Activated naive CD8-positive, alpha-beta T cell treated with anti-CD3 and anti-CD28 coated beads, Interleukin-2, amount 50 U/mL, for 24 hours (primary cell): ENCODE measurements at regions not wholly inside any gene's neighbourhood (a gene's known extent, or its start where the extent isn't known, plus 50 kb on each side); places are given as distances from the start of the nearest gene placed in this dataset.

Experiments
- ATAC-seq: fragments of 150-1000 bp; cut with Tn5 transposase; one replicate; pipeline ENCODE4 v1.10.0; 2021
- DNase-seq: peaks from one replicate; pipeline ENCODE4 v3.0.0; 2021
- H3K27ac Mint-ChIP-seq: one replicate; pipeline ENCODE4 v1.8.0; 2021; ENCODE audit warnings: mild to moderate bottlenecking, mixed read lengths
- H3K27me3 Mint-ChIP-seq: one replicate; pipeline ENCODE4 v1.8.0; 2021; ENCODE audit warnings: mixed read lengths
- H3K36me3 Mint-ChIP-seq: one replicate; pipeline ENCODE4 v1.8.0; 2021; ENCODE audit warnings: low read depth, mixed read lengths
- H3K4me1 Mint-ChIP-seq: one replicate; pipeline ENCODE4 v1.8.0; 2021; ENCODE audit warnings: mixed read lengths
- H3K4me3 Mint-ChIP-seq: one replicate; pipeline ENCODE4 v1.8.0; 2021; ENCODE audit warnings: mild to moderate bottlenecking, moderate library complexity, mixed read lengths
- H3K9me3 Mint-ChIP-seq: one replicate; pipeline ENCODE4 v1.8.0; 2021; ENCODE audit warnings: mixed read lengths

DNA sequence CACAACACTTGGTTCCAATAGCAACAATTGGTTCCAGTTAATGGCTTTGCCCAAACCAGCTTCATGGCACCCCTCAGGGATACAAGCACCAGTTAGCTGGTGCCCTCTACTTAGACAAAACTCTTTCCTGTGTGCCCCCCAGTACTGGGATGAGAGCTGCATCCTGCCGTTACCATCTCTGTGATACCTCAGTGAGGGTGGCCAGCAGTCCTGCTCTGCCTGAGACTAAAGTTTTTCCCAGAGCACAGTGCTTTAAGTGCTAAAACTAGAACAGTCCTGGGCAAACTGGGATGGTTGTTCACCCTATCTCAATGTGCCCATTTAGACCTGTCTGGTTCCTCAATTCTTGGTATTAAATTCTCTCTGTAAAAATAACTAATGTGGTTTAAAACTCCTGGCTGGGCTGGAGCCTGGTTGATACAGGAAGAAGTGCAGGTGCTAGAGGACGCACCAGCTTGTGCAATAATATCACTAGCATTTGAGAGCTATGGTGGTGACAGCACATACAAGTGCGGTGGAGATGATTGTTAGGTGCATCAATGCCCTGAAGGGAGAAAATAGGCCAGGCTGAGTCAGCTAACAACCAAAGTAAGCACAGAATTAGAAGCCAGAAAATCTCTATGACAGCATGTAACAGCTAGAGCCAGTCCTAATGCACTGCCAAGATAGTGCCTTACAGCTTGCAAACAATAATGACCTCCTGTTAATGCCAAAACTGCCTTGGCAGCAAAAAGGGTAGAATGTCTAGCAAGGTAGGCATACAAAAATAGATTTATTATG lies 179.8 kb upstream of the GALNT2 start:
- peaks cover 8% of the 10 kb centered on the region for H3K4me1 Mint-ChIP-seq
- H3K27ac Mint-ChIP-seq: no peak overlapping the region
- no peak for ATAC-seq
- H3K9me3 Mint-ChIP-seq: no peaks in the 10 kb centered on the region
- H3K36me3 Mint-ChIP-seq: no peaks in the 10 kb centered on the region
- H3K4me3 Mint-ChIP-seq: no peak overlapping the region
- H3K27me3 Mint-ChIP-seq: peaks cover 7% of the 10 kb centered on the region
- DNase-seq: no peak

DNA sequence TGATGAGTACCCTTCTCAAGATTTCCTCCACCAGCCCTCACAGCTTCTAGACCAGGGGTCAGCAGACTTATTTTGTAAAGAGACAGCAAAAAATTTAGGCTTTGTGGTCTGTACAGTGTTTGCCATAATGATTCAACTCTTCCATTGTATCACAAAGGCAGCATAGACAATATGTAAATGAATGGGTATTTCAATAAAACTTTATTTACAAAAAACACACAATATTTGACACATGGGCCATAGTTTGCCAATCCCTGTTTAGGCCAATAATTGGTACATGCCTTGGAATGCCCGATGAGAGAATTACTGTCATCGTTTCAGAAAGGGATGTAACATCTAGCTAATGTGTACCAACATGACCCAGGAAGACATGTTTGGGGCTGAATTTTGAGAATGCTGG lies 178.9 kb upstream of the GALNT2 start:
- ATAC-seq: no peak
- Mint-ChIP-seq H3K4me1 (peaks cover 8% of the 10 kb centered on the region), H3K36me3 (no peaks in the 10 kb centered on the region), H3K4me3 (no peak overlapping the region), H3K9me3 (no peaks in the 10 kb centered on the region), H3K27me3 (peaks cover 8% of the 10 kb centered on the region), H3K27ac (no peak overlapping the region)
- DNase-seq: no peak

DNA sequence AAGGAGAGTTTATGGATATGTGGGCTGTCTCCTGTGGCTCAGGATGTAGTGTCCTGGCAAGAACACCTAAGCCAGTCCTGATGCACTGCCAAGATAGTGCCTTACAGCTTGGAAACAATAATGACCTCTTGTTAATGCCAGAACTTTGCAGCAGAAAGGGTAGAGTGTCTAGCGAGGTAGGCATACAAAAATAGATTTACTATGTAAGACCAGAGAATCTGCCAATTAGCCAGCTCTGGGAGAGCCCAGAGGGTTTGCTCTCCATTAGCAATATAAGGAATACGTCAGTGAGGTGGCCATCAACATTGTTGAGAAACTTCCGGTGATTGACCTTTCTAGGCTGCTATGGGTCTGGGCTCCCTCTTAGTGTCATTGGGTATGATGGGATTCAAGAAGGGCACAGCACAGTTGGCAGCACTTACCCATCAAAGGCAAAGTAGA lies 178.5 kb upstream of the GALNT2 start:
- H3K4me3 Mint-ChIP-seq: no peak overlapping the region
- H3K4me1 Mint-ChIP-seq: peaks cover 4% of the 10 kb centered on the region
- H3K9me3 Mint-ChIP-seq: no peaks in the 10 kb centered on the region
- peaks cover 9% of the 10 kb centered on the region for H3K27me3 Mint-ChIP-seq
- H3K27ac Mint-ChIP-seq: no peak overlapping the region
- ATAC-seq (no peak), DNase-seq (no peak)
- H3K36me3 Mint-ChIP-seq: no peaks in the 10 kb centered on the region

DNA sequence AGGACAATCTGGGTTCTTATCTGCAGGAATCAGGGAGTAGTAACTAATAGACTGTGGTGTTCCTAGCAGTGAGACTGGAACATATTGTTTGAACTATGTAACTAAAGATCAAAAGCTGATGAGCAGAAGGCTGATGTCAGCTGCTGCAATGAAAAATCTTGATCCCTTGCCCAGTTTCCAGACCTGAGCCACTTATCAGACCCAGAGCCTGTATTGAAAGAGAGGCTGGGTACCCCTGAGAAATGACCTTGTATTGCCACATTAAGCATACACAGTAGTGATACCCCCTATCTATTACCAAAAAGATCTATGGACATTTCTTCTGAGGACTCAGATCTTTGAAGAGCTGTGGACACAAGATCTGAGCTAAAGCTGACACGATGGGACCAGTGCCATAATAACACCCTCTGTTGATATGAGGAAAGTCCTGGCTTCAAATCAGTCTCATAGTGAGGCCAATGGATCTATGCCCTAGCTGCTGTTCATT lies 178.0 kb upstream of the GALNT2 start:
- H3K9me3 Mint-ChIP-seq: no peaks in the 10 kb centered on the region
- no peaks in the 10 kb centered on the region for H3K36me3 Mint-ChIP-seq
- no peak for ATAC-seq
- H3K4me3 Mint-ChIP-seq: no peak overlapping the region
- DNase-seq: no peak
- peaks cover 9% of the 10 kb centered on the region for H3K27me3 Mint-ChIP-seq
- H3K4me1 Mint-ChIP-seq: no peaks in the 10 kb centered on the region
- no peak overlapping the region for H3K27ac Mint-ChIP-seq

DNA sequence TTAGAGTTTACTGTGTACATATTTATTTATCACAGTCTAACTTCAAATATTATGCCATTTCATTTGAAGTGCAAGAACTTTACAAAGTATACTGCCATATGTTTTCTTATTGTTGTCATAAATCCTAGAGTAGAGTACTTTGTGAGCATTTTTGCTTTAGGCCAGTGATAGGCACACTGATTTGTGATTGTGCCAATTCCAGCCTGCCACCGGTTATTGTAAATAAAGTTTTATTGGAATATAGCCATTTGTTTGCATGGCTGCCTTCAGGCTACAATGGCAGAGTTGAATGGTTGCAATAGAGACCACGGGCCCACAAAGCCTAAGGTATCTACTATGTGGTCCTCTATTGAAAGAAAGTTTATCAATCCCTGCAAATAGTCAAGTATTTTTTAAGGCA lies 175.8 kb upstream of the GALNT2 start:
- DNase-seq: no peak
- Mint-ChIP-seq H3K27ac (no peak overlapping the region), H3K36me3 (no peaks in the 10 kb centered on the region), H3K4me3 (no peak overlapping the region), H3K4me1 (no peaks in the 10 kb centered on the region), H3K9me3 (no peaks in the 10 kb centered on the region), H3K27me3 (peaks cover 12% of the 10 kb centered on the region)
- ATAC-seq: no peak

DNA sequence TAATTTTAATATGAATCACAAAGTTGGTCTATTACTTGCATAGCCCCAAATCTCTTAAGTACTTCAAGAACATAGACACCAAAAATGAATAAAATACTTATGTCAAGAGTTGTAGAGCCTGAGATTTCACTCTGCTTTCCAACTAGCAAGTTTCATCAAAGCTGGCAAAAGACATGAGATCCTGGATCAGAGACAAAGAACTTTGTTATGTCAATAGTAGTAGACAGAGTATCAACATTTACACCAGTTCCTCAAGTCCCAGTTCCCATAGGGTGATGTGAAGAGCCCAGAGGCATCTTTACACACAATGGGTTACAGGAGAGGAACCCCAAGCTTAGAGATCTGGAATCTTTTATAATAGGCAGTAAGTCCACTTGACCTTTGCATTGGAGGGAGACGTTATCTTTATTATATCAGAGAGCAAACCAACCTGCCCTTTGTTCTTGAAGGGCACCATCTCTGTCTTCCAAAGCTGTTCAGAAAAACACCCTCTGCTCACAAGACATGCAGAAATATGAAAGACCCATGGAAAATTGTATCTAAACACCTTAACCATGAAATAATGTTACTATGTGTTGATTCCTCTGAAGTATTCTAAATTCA lies 174.4 kb upstream of the GALNT2 start:
- Mint-ChIP-seq H3K27me3 (peaks cover 18% of the 10 kb centered on the region), H3K36me3 (no peaks in the 10 kb centered on the region), H3K27ac (no peak overlapping the region), H3K4me1 (no peaks in the 10 kb centered on the region), H3K9me3 (no peaks in the 10 kb centered on the region), H3K4me3 (no peak overlapping the region)
- no peak for DNase-seq
- ATAC-seq: no peak

DNA sequence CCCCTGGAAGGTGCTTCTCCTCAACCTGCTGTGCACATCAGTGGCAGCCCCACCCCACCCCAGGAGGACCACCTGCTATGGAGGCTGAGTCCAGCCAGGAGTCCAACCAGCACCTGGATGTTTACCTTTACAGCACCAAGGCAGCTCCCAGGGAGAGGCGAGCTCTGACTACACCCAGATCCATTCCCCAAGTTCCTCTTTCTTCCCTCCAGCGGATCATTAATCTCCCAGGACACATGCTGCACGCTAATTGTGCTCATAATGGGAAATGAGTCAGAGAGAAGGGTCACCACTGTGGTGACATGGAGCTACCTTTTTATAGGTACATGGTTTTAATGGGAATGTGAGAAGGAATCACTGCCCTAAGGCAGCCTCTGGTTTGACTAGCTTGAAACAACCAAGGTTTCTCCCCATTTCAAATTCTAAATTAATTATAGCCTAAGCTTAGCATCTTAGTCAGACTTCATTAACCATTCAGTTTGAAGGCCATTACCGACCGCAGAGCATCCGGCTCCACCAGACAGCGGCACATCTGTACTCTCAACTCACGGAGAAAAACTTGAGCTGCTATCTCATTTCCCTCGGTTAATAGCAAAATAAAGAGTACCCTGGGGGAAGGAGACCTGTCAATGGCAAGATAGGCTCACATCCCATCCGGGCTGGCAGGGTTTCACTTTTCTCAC lies 173.1 kb upstream of the GALNT2 start:
- ATAC-seq (no peak), DNase-seq (no peak)
- H3K27ac Mint-ChIP-seq: no peak overlapping the region
- no peaks in the 10 kb centered on the region for H3K36me3 Mint-ChIP-seq
- peaks cover 23% of the 10 kb centered on the region for H3K27me3 Mint-ChIP-seq
- H3K4me1 Mint-ChIP-seq: no peaks in the 10 kb centered on the region
- no peaks in the 10 kb centered on the region for H3K9me3 Mint-ChIP-seq
- no peak overlapping the region for H3K4me3 Mint-ChIP-seq

DNA sequence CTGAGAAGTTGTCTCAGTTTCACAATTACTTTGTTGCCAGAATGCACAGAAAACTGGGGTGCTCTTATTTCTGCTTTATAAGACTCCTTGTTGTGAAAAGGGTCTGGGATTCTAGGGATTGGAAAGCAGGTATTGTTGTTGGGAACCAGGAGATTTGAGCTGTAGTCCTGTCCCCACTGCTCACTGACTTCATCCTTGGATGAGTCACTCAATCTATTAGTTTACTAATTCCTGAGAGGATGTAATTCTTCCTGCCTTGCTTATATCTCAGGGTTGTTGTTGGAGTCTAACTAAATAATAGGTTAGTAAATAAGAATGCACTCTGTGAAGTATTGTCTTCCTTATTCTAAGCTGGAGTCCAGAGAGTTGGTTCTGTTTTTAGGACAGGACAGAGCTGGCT lies 172.5 kb upstream of the GALNT2 start:
- Mint-ChIP-seq H3K27ac (no peak overlapping the region), H3K36me3 (no peaks in the 10 kb centered on the region), H3K4me1 (no peaks in the 10 kb centered on the region), H3K4me3 (no peak overlapping the region), H3K9me3 (no peaks in the 10 kb centered on the region), H3K27me3 (peaks cover 24% of the 10 kb centered on the region)
- ATAC-seq: no peak
- no peak for DNase-seq

DNA sequence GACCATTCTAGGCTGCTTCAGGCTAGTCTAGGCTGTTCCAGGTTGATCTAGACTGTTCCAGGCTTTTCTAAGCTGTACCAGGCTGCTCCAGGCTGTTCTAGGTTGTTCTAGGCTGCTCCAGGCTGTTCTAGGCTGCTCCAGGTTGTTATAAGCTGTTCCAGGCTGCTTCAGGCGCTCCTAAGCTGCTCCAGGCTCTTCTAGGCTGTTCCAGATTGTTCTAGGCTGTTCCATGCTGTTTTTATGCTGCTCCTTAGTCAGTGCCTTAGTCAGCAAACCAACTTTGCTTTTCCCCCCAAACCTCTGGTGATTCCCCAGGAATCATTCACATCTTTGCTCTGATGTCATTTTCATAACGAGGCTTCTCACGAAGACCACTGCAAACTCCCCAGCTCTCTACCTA lies 171.4 kb upstream of the GALNT2 start:
- DNase-seq (no peak), ATAC-seq (no peak)
- Mint-ChIP-seq H3K27me3 (peaks cover 32% of the 10 kb centered on the region), H3K36me3 (no peaks in the 10 kb centered on the region), H3K4me1 (no peaks in the 10 kb centered on the region), H3K9me3 (no peaks in the 10 kb centered on the region), H3K4me3 (no peak overlapping the region), H3K27ac (no peak overlapping the region)

DNA sequence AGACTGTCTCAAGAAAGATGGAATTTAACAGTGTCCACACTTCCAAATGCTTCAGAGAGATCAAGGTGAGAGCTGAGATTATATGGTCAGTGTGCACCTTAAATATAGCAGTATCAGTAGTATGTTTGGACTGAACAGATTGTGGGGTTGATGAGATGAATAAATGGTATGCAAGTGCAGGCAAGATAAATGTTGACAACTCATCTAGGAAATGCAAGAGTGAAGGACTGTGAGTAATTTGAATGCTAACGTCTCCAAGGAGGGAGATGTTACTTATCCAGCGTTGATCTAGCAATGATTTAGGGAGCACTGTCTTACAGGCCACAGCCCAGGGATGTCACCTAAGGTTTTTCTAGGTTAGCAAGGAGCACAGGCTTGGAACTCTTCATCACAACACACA lies 170.7 kb upstream of the GALNT2 start:
- Mint-ChIP-seq H3K4me3 (no peak overlapping the region), H3K4me1 (no peaks in the 10 kb centered on the region), H3K27ac (no peak overlapping the region), H3K9me3 (no peaks in the 10 kb centered on the region), H3K36me3 (no peaks in the 10 kb centered on the region), H3K27me3 (peaks cover 36% of the 10 kb centered on the region)
- no peak for DNase-seq
- ATAC-seq: no peak

DNA sequence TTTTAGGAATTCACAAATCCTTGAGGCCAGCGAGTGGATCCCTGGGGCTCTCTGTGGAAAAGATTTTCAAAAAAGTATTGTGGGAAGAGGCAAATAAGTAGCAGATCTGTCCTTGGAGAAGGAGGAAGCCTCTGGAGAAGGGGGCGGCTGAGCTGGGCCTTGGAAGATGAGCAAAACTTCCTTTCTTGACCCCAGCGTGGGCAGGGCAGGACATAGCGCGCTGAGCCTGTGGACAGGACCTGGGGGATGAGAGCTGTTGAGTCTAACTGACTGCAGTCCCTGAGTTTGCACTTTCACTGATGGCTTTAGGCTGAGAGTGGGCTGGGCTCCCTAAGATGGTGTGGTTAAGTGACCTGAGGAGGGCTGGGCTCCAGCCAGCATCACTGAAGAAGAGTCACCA lies 170.2 kb upstream of the GALNT2 start:
- Mint-ChIP-seq H3K9me3 (no peaks in the 10 kb centered on the region), H3K4me1 (no peaks in the 10 kb centered on the region), H3K27ac (no peak overlapping the region), H3K4me3 (no peak overlapping the region), H3K27me3 (peaks cover 40% of the 10 kb centered on the region), H3K36me3 (no peaks in the 10 kb centered on the region)
- ATAC-seq (no peak), DNase-seq (no peak)

DNA sequence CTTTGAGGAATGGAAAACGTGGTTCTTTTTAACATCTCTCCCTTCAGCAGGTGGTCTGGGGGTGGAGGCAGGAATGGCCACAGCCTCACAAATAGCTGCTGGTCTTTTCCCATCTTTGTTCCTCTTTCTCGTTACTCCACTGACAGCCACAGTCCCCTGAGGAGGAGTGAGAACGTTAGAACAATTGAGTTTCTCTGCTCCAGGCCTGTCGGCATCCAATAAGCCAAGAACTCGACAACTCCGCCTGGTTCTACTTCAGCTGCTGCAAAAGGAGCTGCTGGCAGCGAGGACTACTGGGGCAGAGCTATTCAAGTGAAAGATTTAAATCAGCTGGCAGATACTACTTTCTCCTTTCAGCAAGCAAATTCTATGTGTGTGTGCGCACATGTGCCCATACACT lies 169.5 kb upstream of the GALNT2 start:
- H3K4me1 Mint-ChIP-seq: no peaks in the 10 kb centered on the region
- H3K27ac Mint-ChIP-seq: no peak overlapping the region
- DNase-seq (no peak), ATAC-seq (no peak)
- no peaks in the 10 kb centered on the region for H3K36me3 Mint-ChIP-seq
- H3K9me3 Mint-ChIP-seq: no peaks in the 10 kb centered on the region
- no peak overlapping the region for H3K4me3 Mint-ChIP-seq
- H3K27me3 Mint-ChIP-seq: peaks cover 39% of the 10 kb centered on the region

DNA sequence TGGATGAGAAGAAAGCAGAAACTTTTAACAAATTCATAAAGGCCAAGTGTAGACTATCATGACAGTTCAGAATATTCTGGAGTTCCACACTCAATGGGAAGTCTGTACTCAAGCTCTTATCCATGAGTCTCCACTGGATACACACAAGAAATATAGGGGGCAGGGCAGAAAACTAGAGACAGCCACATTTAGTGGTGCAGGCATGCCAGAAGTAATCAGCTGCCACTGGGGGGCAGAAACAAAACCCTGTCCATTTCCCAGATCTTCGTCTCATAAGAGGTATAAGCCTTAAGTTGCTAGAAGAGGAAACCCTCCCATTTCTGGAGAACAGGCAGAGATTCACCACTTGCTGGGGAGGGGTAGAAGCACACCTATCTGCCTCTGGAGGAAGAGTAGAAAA lies 166.8 kb upstream of the GALNT2 start:
- Mint-ChIP-seq H3K36me3 (no peaks in the 10 kb centered on the region), H3K9me3 (no peaks in the 10 kb centered on the region), H3K4me1 (no peaks in the 10 kb centered on the region), H3K27ac (no peak overlapping the region), H3K27me3 (peaks cover 48% of the 10 kb centered on the region), H3K4me3 (no peak overlapping the region)
- ATAC-seq: no peak
- DNase-seq: no peak

DNA sequence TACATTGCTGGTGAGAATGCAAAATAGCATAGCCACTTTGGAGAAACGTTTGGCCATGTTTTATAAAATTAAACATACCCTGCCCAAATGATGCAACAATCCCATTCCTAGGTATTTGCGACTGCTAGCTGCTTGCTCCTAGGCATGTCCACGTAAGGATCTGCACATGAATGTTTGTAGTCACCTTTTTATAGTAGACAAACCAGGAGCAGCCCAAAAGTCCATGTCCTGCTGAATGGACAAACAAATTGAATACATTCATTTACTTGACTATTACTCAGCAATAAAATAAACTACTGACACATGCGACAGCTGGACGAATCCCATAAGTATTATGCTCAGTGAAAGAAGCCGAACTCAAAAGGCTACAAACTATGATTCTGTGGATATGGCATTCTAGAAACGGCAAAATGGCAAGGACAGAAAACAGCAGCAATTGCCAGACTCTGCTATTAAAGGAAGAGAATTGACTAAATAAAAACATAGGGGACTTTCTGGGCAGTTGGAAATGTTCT lies 161.9 kb upstream of the GALNT2 start:
- H3K9me3 Mint-ChIP-seq: no peaks in the 10 kb centered on the region
- no peak for DNase-seq
- no peak overlapping the region for H3K27ac Mint-ChIP-seq
- no peaks in the 10 kb centered on the region for H3K4me1 Mint-ChIP-seq
- no peak overlapping the region for H3K4me3 Mint-ChIP-seq
- ATAC-seq: no peak
- H3K36me3 Mint-ChIP-seq: no peaks in the 10 kb centered on the region
- H3K27me3 Mint-ChIP-seq: peaks cover 49% of the 10 kb centered on the region

DNA sequence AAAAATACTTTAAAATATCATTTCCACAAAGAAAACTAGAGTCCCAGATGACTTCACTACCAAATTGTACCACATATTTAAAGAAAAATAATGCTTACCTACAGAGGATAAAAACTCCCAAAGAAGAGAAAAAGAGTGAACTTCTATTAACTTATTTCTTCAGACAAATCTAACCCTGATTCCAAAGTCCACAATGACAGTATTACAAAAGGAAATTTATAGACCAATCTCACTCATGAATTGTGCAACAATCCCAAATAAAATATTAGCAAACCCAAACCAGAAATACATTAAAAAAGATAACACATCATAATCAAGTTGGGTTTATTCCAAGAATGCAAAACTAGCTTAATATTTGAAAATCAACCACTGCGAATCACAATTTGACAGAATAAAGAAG lies 161.4 kb upstream of the GALNT2 start:
- DNase-seq (no peak), ATAC-seq (no peak)
- Mint-ChIP-seq H3K36me3 (no peaks in the 10 kb centered on the region), H3K4me3 (no peak overlapping the region), H3K9me3 (no peaks in the 10 kb centered on the region), H3K27me3 (peaks cover 47% of the 10 kb centered on the region), H3K27ac (no peak overlapping the region), H3K4me1 (no peaks in the 10 kb centered on the region)
